Esophagus squamous epithelium (tissue), 5 donors: ENCODE measurements at regions not wholly inside any gene's neighbourhood (a gene's known extent, or its start where the extent isn't known, plus 50 kb on each side); places are given as distances from the start of the nearest gene placed in this dataset.
A peak's percentile ranks its signal among the peaks of the same experiment; 100 is the strongest.

Experiments
- DNase-seq: peaks from one replicate; lab custom pipeline; 2025; lab: John Stamatoyannopoulos, UW
- H3K27ac ChIP-seq, 4 donors: fragments of 200-600 bp; sonication (generic); one replicate each; pipeline ENCODE4 v1.5.1; 2016 to 2019; ENCODE audit warnings: mild to moderate bottlenecking in 1 of 4
- H3K27me3 ChIP-seq, 4 donors: fragments of 200-600 bp; sonication (generic); 1 replicate in 3 of 4; 2 replicates in 1 of 4; pipeline versions ENCODE4 v1.5.1 to v1.6.0; 2017 to 2021; ENCODE audit warnings: antibody characterized with exemption in 1 of 4
- H3K36me3 ChIP-seq, 3 donors: fragments of 200-600 bp; sonication (generic); one replicate each; pipeline ENCODE4 v1.5.1; 2016 to 2019
- H3K4me1 ChIP-seq, 3 donors: fragments of 200-600 bp; sonication (generic); one replicate each; pipeline ENCODE4 v1.5.1; 2017 to 2019
- H3K4me3 ChIP-seq, 4 donors: fragments of 200-600 bp; sonication (generic); 1 replicate in 3 of 4; 2 replicates in 1 of 4; pipeline ENCODE4 v1.5.1; 2016 to 2019; ENCODE audit warnings: mild to moderate bottlenecking in 2 of 4, moderate library complexity in 1 of 4
- H3K9me3 ChIP-seq, 3 donors: fragments of 200-600 bp; sonication (generic); one replicate each; pipeline ENCODE4 v1.5.1; 2016 to 2019
- POLR2A ChIP-seq, 4 donors: fragments of 450-650 bp; IDR thresholded peaks; one replicate each; pipeline ENCODE4 v1.6.1; 2017; ENCODE audit warnings: antibody characterized with exemption in 4 of 4, mild to moderate bottlenecking in 4 of 4, moderate library complexity in 3 of 4
- WGBS, 2 donors: methylation state at CpG; one replicate each; pipeline ENCODE4 v1.1.5; 2018; 5-methylcytosine and 5-hydroxymethylcytosine counted together
- intact Hi-C: fragments of 100-400 bp; cut with DNase I; formaldehyde crosslinking; loops from one replicate; pipeline ENCODE4 v1.15.0; 2022
- TF ChIP-seq, protein P1 (sequence below), 6 experiments: fragments of 450-650 bp in 4 of 6; fragments of 200-600 bp in 2 of 6; sonication (generic) in 2 of 6; IDR thresholded peaks; one replicate each; pipeline ENCODE4 v1.5.1; 2016 to 2019; ENCODE audit warnings: antibody characterized with exemption in 6 of 6, mild to moderate bottlenecking in 4 of 6, moderate library complexity in 4 of 6
- donor health status: DM: yes; HTN: yes; CAD: no.

DNA sequence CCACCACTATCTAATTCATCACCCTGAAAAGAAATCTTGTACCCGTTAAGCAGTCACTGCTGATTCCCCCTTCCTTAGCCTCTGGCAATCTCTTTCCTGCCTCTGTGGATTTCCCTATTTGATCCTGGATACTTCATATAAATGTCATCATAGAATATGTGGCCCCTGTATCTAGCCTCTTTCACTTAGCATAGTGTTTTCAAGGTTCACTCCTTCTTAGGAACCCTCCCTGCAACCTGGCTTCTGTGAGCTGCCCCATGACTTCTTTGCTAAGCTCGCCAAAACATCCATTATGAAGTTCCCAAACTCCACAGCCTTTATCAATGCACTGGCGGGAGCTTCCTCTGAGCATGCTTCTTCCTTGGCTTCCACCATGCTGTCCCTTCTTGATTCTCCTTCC is 70.8 kb upstream of the PDZD8 start:
- Histone ChIP-seq H3K4me3 (no peak overlapping the region), H3K9me3 (no peaks in the 10 kb centered on the region), H3K27ac (no peak overlapping the region), H3K4me1 (peaks cover 0 to 19% (median 9%) of the 10 kb centered on the region in 3 donors), H3K27me3 (peaks cover 0 to 21% (median 0%) of the 10 kb centered on the region in 4 donors), H3K36me3 (no peaks in the 10 kb centered on the region)
- intact Hi-C loops = no loop called here
- WGBS, 2 donors = 76 to 79% methylated on average over 3 of the region's 3 CpGs
- TF ChIP-seq, protein P1, sequence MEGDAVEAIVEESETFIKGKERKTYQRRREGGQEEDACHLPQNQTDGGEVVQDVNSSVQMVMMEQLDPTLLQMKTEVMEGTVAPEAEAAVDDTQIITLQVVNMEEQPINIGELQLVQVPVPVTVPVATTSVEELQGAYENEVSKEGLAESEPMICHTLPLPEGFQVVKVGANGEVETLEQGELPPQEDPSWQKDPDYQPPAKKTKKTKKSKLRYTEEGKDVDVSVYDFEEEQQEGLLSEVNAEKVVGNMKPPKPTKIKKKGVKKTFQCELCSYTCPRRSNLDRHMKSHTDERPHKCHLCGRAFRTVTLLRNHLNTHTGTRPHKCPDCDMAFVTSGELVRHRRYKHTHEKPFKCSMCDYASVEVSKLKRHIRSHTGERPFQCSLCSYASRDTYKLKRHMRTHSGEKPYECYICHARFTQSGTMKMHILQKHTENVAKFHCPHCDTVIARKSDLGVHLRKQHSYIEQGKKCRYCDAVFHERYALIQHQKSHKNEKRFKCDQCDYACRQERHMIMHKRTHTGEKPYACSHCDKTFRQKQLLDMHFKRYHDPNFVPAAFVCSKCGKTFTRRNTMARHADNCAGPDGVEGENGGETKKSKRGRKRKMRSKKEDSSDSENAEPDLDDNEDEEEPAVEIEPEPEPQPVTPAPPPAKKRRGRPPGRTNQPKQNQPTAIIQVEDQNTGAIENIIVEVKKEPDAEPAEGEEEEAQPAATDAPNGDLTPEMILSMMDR (IDR thresholded peaks at IDR 0.05) = no peak
- TF ChIP-seq POLR2A (IDR thresholded peaks at IDR 0.05) = no peak
- no peak for DNase-seq

DNA sequence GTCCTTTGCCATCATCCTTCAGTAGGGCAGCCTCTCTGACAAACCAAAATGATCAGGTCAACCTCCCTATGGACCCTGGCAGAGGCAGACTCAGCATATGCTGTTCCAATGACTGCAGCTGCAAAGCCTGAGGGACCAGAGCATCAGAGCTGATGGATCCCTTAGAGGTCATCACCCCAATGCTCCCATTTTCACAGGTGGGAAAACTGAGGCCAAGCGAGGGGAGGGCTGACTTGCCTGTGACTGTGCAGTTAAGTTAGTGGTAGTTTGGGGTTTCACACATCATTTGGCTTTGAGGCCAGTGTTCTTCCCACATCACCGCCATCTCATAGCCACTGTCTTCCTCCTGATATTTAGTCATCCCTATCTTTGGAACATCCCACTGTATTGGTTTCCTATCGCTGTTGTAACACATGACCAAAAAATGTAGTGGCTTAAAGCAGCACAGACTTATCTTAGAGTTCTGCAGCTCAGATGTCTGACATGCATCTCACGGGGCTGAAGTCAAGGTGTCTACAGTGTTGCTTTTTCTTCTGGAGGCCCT is 69.3 kb upstream of the PDZD8 start:
- Histone ChIP-seq H3K4me3 (no peak overlapping the region), H3K27me3 (peaks cover 0 to 21% (median 0%) of the 10 kb centered on the region in 4 donors), H3K27ac (no peak overlapping the region), H3K36me3 (no peaks in the 10 kb centered on the region), H3K4me1 (peaks cover 0 to 19% (median 9%) of the 10 kb centered on the region in 3 donors), H3K9me3 (no peaks in the 10 kb centered on the region)
- WGBS, 2 donors = 84 to 100% methylated on average over 3 to 4 of the region's 4 CpGs
- intact Hi-C loops = no loop called here
- TF ChIP-seq POLR2A (IDR thresholded peaks at IDR 0.05) = no peak
- TF ChIP-seq, protein P1 (IDR thresholded peaks at IDR 0.05) = no peak
- no peak for DNase-seq

DNA sequence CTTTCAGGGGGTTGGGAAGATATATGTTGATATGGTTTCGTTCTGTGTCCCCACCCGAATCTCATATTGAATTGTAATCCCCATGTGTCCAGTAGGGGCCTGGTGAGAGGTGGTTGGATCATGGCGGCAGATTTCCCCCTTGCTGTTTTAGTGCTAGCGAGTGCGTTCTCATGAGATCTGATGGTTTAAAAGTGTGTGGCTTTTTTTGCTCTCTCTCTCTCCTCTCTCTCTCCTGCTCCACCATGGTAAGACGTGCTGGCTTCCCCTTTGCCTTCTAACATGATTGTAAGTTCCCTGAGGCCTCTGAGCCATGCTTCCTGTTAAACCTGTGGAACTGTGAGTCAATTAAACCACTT is 68.4 kb upstream of the PDZD8 start:
- WGBS, 2 donors = 79 to 80% methylated on average over 6 of the region's 6 CpGs
- TF ChIP-seq POLR2A (IDR thresholded peaks at IDR 0.05) = no peak
- TF ChIP-seq, protein P1 (IDR thresholded peaks at IDR 0.05) = no peak
- Histone ChIP-seq H3K4me3 (no peak overlapping the region), H3K27ac (peak overlapping the region in 2 of 4 donors; percentile 27 to 28), H3K27me3 (peaks cover 0 to 21% (median 0%) of the 10 kb centered on the region in 4 donors), H3K36me3 (no peaks in the 10 kb centered on the region), H3K9me3 (no peaks in the 10 kb centered on the region), H3K4me1 (peaks cover 0 to 19% (median 9%) of the 10 kb centered on the region in 3 donors)
- no peak for DNase-seq
- intact Hi-C loops = no loop called here

DNA sequence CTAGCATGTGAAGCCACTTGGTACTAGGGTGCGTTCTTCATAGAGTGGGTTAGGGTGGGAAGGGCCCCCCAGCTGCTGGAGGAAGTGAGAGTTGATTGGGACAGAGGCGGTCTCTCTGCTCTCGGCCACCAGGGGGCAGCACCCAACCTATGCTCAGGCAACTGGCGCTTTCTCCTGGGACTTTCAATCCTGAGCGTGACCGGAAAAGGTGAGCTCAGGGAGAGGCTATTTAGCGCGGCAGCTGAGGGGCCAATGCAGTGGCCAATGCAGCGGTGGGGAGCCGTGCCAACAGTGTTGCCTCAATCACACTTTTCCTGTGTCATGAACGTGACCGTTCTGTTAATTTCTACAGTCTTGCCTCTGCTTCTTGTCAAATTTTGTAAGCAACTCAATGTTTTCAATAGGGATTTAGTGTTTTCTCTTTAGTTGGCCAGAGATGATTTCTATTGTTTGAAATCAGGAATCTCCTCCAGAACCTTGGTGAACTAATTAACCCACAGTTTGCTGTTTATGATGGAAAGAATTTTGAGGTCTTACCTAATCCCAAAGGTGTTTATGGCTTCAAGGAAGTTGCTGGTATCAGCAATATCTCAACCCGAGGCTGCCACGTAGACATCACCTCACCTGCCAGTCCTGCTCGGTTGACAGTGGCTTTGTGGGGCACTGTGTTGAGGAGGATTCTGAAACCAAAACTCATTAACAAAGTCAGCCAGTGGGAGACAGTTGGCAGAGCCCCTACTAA is 67.9 kb upstream of the PDZD8 start:
- peaks cover 0 to 18% (median 0%) of the 10 kb centered on the region in 4 donors for H3K27me3 ChIP-seq
- H3K27ac ChIP-seq = peak overlapping the region in 2 of 4 donors; percentile 27 to 52
- no peak for DNase-seq
- no peaks in the 10 kb centered on the region for H3K9me3 ChIP-seq
- TF ChIP-seq, protein P1 (IDR thresholded peaks at IDR 0.05) = peak; percentile 59 to 89 (median 80)
- no peak for TF ChIP-seq POLR2A (IDR thresholded peaks at IDR 0.05)
- WGBS, 2 donors = 20 to 29% methylated on average over 6 to 14 of the region's 15 CpGs
- H3K4me1 ChIP-seq = peaks cover 0 to 19% (median 9%) of the 10 kb centered on the region in 3 donors
- peak overlapping the region in 2 of 4 donors; percentile 22 to 41 for H3K4me3 ChIP-seq
- no peaks in the 10 kb centered on the region for H3K36me3 ChIP-seq
- intact Hi-C loops = no loop called here

DNA sequence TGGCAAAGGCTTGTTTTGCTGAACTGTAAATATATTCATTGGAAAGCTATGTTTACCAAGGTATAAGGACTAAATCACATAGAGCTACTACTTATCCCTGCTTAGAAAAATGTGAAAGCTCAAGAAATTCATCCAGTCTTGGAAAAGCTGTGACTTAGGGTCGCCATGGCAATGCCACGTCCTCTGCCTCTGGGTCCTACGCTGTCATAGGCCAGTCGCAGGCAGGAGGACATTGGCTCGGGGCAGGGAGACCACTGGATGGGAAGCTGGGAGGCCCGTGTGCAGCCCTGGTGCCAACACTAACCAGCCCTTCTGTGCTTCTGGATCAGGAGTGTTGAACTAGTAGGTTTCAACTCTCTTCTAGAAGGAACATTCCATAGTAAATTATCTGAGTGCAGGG is 67.3 kb upstream of the PDZD8 start:
- Histone ChIP-seq H3K27ac (peak overlapping the region in 1 of 4 donors; percentile 52), H3K36me3 (no peaks in the 10 kb centered on the region), H3K27me3 (peaks cover 0 to 16% (median 0%) of the 10 kb centered on the region in 4 donors), H3K9me3 (no peaks in the 10 kb centered on the region), H3K4me1 (peaks cover 0 to 19% (median 9%) of the 10 kb centered on the region in 3 donors), H3K4me3 (peak overlapping the region in 1 of 4 donors; percentile 41)
- no peak for DNase-seq
- WGBS, 2 donors = 44 to 57% methylated on average over 6 of the region's 6 CpGs
- TF ChIP-seq, protein P1 (IDR thresholded peaks at IDR 0.05) = no peak
- no peak for TF ChIP-seq POLR2A (IDR thresholded peaks at IDR 0.05)
- intact Hi-C loops = no loop called here
